ENCODE measurements at regions not wholly inside any gene's neighbourhood (a gene's known extent, or its start where the extent isn't known, plus 50 kb on each side); places are given as distances from the start of the nearest gene placed in this dataset.
"Not testable (repeated sequence)": the region's sequence is repeated elsewhere in the genome, so short reads cannot be mapped to it uniquely, and the experiment has no call there.

DNA sequence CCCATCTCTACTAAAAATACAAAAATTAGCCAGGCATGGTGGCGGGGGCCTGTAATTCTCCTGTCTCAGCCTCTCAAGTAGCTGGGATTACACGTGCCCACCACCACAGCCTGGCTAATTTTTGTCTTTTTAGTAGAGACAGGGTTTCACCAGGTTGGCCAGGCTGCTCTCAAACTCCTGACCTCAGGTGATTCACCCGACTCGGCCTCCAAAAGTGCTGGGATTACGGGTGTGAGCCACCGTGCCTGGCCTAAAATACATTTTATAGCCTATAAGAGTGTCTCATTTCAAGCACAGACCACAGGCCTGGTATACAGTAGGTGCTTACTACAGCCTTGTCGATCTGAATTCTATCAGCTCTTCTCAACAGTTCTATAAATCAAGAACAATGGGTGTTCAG lies 139.5 kb upstream of the USP29 start:
- not testable (repeated sequence) for DNase-seq

DNA sequence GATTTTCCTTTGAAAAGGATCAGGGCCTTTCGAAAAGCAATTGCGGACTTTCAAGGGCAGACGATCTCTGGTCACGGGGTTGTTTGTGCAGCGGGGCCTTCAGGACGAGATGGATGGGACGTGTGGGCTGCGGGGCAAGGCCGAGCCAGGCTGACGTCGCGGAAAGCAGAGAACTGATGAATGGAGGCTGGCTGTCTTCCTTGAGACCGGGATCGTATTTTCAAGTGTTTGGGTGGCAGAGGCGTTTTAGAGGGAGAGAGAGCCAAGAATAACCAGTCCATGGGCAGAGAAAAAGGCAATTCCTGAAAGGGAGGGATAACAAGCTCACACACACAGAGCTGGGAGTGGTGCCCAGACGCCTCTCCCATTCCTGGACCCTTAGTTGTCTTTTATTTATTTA lies 138.9 kb upstream of the USP29 start:
- no peak for DNase-seq

DNA sequence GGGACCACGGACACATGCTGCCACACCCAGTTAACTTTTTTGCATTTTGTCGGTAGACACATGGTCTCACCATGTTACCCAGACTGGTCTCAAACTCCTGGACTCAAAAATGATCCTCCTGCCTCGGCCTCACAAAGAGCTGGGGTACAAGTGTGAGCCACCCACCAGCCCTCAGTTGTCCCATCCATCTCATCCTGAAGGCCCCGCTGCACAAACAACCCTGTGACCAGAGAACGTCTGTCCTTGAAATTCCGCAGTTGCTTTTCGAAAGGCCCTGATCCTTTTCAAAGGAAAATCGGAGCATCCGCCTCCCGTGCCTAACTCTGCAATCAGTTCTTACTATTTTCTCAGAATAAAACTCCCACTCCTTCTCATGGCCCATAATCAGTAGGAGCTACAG lies 138.3 kb upstream of the USP29 start:
- not testable (repeated sequence) for DNase-seq

DNA sequence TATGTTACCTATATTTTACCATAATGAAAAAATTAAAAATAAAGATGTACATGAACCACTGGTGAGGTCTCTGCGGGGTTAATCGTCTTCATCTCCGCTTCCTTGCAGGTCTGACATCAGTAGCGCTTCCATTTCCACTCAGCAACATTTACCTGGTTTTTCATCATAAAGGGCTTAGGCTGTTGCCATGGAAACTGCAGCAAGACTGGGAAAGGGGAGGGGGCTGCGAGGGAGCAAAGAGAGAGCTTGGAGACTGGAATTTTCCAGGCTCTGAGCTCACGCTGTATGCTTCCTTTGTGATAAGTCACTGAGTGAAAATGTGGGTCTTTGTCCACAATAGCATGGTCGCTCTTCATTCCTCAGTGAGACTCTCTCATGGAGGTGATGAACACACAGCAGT lies 136.6 kb upstream of the USP29 start:
- no peak for DNase-seq

DNA sequence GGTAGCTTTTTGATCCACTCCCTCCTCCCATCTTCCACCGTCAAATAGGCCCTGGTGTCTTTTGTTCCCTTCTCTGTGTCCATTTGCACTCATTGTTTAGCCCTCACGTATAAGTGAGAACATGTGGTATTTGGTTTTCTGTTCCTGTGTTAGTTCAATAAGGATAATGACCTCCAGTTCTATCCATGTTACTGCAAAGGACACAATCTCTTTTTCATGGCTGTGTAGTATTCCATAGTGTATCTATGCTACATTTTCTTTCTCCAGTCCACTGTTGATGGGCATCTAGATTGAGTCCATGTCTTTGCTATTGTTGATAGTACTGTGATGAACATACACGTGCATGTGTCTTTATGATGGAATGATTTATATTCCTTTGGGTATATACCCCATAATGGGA lies 136.0 kb upstream of the USP29 start:
- no peak for DNase-seq

DNA sequence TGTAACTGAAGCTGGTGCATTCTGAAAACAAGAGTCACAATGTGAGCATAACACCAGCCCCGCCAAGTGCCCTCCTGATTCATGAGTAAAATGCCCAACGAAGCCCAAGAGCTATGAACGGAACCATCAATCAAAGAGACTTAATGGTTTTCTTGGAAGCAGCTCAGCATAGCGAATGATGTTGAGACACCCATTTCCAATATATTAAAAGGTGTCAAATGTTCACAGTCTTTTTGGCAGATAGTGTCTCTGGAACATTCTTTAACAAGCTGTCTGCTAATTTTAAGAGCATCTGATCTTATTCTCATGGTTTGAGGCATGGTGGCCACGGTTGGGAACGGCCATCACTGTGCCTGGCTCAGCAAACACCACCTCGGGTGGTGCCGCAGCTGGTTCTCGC lies 133.4 kb upstream of the USP29 start:
- DNase-seq = no peak

DNA sequence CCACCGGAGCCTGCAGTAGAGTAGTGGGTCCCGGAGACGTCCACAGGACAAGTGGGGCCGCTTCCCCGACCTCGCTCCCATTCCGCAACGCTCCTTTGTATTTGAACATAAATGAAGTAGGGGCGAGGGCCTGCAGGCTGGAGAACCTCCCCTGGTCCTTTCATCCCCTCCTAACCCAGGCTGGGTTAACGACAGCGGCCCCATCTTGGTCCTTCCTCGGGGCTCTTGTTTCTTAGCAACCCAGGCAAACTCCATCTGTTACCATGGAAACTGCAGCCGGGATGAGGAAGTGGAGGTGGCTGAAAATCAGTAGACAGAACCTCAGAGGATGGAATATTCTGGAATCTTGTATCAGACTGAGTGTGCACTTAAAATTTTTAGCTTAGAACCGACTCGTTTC lies 132.6 kb upstream of the USP29 start:
- no peak for DNase-seq

DNA sequence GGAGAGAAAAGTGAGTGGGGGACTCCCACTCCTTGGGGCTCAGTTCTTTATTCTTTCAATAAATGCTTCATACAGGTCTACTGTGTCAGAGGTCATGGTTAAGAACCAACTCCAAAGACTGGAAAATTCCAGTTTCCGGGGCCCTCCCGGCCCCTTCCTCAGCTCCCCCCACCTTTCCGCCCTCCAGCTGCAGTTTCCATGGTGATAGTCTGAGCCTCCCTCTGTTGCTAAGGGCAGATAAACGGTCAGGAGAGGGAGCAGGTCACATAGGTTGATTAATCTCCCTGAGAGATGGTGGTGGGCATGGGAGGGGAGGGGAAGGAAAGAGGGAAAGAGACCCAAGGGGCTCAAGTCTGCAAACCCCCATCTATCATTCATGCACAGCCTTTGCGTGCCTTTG lies 131.5 kb upstream of the USP29 start:
- DNase-seq = no peak

DNA sequence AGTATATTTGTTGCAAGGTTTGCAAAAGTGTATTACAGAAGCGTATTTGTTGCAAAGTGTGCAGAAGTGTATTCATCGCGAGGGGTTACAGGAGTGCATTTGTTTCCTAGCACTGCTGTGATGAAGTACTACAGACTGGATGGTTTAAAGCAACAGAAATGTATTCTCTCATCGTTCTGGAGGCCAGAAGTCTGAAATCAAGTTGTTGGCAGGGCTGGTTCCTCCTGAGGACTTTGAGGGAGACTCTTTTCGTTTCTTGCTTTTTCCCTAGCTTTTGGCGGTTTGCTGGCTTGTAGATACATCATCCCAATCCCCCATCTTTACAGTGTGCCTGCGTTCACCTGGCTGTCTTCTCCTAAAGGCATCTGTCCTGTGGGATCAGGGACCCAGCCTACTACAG lies 127.9 kb upstream of the USP29 start:
- DNase-seq = no peak

DNA sequence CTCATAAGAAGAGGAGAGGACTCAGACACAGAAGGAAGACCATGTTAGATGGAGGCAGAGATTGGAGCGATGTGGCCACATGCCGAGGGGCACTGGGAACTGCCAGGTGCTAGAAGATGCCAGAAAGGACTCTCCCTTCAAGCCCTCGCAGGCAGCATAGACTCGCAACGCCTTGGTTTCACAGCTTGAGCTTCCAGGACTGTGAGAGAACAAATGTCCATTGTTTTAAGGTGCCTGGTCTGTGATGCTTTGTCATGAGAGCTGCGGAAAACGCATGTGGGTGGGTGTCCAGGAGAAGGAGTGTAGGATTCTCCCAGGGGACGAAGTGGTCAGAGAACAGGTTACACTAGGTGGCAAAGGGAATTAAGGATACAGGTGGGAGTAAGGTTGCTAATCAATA lies 125.9 kb upstream of the USP29 start:
- DNase-seq = no peak

DNA sequence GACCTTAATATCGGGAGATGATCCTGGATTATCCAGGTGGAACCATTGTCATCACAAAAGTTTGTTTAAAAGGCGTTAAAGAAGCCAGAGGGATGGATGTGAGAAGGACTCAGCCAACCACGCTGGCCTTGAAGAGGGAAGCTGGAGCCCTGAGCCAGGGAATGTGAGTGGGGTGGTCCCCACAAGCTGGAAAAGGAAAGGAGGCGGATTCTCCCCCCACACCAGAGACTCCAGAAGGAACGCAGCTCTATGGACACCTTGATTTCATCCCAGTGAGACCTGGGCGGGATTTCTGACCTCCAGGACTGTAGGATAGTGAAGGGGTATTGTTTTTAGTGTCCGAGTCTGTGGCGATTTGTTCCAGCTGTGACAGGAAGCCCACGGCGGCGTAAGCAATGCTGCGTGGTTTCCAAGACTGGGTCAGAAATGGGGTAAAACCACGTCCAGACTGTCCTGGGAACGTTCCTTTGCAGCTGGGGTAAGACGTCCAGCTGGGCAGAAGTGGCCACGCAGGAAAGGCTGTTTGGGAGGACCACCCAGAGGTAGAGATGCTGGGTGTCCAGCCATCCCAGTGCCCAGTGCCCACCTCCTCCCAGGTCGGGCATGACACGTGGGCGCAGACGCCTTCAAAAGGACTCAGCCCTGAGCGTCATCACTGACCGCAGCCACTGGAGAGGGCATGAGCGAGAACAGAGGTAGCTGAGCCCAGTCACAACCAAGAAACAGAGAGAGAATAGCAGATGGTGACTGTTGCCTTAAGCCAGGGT lies 125.4 kb upstream of the USP29 start:
- no peak for DNase-seq

DNA sequence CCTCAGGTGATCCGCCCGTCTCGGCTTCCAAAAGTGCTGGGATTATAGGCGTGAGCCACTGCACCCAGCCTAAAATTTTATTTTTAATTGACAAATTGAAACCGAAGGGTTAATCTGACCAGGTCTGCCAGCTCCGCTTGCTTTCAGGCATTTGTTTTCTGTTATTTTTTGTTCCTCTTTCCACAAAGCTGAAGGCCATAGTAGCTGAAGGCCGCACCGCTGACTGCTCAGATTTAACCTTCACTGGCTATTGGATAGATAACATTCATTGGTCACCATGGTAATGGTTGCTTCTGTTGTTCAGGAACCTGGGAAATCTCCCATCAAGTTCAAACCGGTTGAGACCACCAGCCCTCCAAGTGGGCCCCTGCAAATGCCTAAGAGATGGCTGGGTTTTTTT lies 124.5 kb upstream of the USP29 start:
- DNase-seq = no peak

DNA sequence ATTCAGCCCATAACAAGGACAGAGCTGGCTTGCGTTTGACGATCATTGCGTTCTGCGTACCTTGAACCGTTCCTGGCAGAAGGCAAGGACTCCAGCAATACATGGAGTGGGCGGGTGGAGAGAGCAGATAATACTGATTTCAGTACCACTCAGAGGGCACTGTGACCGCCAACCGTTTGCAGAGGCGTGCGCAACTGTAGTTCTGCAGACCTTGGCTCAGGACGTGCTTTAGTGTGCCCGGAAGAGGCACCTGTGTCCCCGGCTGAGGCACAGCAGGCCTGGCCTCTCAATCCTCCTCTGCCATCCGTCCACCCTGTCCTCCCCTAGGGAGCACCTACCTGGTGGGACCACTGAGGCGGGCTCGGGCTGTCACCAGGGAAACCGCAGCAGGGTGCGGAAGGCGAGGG lies 117.6 kb upstream of the USP29 start:
- DNase-seq = no peak

DNA sequence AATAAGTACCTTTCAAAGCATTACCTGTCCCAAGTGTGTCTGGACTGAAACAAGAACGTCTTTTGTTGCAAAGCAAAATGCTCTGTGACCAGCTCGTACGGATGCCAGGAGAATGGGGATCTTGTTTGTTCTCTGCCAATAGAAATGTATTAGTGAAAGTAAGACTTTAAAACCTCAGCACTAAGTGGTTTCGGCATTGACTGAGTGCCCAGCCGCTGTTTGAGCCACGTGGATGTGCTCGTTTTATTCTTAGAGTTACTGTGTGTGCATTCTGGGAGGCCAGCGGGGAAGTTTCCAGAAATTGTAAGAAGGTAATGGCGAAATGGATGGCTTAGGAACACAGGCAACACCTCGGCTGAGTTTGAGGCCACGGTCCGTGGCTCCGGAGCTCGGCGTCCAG lies 117.1 kb upstream of the USP29 start:
- DNase-seq = no peak

DNA sequence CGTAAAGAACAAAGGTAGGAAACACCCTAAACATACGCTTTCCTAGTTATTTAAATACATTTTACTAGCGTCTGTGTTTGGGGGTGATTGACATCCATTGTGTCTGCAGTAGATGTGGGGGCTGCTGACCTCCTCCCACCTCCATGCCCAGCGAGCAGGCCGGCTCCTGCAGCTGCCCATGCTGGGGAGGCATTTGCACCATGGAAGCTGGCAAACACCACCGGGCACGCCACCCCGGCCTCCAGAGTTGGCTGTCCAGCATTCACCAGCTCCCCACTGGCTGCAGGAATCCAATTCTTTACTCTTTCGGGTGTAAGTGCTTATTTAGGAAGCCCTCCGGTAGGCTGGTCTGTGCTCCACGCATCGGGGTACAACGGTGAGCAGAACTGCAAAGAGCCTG lies 115.4 kb upstream of the USP29 start:
- no peak for DNase-seq

DNA sequence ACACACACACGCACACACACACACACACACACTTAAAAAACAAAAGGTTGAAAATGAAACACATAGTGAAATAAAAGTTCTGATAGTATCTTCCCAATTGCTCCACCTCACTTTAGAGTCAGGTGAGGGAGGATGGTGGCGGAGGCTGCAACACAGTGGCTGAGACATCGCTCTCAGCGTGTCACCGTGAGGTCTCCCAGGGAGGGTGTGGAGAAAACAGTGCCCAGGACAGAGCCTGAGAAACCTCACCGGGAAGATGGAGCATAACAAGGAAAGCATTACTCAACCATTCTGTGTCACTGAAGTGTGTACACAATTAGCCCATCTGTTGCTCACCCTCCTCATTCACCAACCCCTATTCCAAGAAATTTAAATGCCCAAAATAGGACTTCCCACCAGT lies 111.4 kb upstream of the USP29 start:
- DNase-seq = no peak

DNA sequence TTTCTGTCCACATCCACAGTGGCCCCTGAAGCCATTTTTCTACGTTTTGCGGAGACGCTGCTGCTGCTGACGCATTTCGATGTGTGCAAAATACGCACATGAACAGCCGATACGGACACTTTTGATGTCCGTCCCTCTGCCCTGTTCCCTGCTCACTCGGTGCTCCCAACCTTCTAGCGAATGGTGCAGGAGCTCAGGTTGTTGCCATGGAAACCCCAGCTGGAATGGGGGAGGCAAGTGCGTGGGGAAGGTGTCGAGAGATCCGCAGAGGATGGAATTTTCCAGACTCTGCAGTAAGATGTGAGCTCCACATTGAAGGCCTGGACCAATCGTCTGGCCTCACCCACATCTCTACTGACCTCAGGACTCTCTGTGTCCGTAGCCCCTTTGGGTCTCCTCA lies 109.2 kb upstream of the USP29 start:
- no peak for DNase-seq

DNA sequence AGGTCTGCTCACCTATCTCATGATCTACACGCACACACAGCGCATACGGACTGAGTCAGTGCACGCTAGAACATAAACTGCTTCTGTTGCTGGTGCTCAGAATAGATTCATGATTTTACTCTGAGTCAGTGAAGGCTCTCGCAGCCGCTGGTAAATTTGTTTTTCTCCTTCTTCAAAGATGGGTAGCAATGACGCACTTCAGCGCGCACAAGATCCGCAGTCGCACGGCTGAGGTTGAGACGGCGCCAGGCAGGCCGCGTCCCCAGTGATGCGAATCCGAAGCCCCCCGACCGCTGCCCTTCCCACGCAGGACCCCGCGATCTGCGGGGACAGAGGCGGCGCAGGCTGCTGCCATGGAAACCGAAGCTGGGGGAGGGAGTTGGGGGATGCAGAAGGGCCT lies 103.7 kb upstream of the USP29 start:
- no peak for DNase-seq

DNA sequence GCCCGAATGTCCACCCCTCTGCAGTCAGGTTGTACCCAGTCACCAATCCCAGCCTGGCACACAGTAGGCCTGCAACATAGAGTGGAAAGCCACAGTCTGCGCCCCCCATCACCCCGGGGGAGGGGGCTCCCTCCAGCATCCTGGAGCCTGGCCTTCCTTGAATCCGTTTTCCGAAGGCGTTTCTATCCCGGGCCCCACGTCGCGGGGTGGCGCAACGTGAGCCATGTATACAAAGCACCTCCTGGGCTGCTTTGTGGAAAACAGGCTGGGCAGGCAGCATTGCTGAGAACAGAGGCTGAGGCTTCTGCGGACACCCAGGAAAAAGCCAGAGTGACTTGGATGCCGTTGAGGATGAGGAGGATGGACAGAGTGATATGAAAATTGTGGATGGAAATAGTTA lies 103.3 kb upstream of the USP29 start:
- no peak for DNase-seq

DNA sequence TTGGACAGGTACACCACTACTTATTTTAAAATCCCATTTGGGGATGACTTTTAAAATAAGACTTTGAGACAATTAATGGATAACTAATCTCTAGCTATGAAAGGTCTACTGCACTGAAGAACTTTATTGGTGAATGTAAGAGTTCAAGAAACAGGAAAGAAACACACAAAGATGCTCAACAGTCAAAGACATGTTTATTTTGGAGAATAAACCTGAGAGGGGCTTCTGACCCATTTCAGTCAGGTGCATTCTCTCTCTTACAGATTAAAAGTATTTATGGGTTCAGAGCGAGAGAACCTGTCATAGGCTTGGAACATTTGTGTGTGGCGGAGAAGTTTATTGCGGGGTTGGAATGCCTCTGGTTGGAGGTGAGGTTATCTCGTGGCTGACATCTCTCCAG lies 94.3 kb upstream of the USP29 start:
- DNase-seq = no peak

DNA sequence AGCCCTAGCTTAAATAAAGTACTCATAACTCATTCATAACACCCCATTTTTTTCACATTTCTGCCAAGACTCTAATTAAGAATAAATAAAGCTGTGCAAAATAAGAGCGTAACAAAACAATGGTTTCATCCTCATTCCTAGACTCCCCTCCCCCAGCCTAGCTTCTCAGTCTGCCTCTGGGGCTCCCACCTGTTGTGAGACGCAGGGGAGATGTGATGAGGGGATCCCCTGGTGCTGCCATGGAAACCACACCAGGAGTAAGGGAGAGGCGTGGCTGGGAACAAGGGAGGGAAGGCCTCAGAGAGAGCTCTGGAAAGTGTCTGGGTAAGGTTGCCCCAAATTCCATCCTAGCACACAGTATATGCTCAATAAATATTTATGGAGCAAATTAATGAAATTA lies 93.3 kb upstream of the USP29 start:
- no peak for DNase-seq

DNA sequence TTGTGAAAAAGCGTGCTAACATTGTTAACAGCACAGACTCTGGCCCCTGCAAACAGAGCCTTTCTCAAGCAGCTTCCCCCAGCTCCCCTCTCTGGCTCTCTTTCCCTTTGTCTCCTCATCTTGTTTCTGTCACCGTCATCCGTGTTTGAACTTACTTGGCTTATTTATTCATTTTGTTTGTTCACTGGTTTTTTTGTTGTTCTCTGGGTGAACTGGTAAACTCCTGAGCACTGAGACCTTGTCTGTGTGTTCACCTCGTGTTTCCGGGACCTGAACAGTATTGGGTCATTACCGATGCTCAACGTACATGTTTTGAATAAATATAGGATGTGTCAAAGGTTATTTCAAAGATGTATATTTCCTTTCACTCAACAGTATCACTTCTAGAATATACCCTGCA lies 92.4 kb upstream of the USP29 start:
- DNase-seq = no peak

DNA sequence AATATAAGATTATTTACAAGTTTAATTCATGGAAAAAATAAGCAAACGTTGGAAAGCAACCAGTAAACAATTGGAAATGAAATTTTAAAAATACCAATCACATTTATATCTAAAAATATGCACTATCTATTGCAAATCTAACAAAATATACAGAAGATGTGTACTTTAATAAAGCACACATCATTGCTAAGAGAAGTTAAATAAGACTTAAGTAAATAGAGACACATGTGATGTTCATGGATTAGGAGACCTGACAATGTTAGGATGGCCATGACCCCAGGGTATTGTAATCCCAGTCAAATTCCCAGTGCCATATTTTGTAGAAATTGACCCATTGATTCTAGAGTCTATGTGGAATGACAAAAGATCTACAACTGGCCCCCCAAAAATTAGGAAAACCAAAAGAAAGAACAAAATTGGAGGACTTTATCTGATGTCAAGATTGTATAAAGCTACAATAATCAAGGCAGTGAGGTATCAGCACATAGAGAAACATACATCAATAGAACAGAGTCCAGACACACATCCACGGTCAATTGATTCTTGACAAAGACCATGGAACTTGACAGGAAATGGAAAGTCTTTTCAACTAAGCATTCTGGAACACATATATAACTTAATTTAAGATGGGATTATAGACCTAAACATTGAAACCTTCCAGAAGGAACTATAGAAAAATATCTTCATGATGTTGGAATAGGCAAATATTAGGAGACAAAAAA lies 90.8 kb upstream of the USP29 start:
- DNase-seq = no peak

DNA sequence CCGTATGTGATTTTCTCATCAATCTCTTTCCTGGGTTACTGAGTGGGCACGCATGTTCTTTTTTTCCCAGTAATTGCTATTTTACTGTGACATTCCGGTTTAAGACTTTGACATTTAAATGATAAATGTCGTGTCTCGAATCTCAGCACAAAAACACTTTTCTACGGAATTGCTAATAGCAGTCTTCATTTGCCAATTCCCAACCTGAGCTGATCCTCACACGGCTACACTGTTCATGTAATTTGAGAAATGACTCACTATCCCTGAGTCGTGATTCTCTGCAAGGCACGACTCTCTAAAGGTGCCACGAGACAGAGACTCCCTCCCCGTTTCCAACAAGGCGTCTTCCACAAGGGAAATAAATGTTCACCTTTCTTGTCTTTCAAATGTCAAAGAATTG lies 88.7 kb upstream of the USP29 start:
- no peak for DNase-seq

DNA sequence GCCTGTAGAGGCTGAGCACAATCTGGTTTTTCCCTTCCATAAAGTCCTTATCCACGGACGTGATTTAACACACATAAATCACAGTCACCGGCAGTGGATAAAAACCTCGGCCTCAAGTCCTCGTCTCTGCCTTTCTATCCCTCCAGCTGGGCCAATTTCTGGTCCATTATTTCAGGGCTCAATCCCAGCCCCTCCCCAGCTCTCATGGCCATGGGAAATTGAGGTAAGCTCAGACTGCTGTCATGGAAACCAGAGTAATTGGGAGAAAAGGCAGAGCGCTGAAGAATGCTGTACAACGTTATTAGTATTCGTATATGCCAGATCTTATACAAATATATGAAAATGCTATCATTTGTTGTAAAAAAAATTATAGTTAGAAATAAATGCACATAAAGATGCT lies 86.2 kb upstream of the USP29 start:
- DNase-seq = no peak

Measured in T-helper 1 cell (primary cell).